WERI-Rb-1 (cell line): ENCODE measurements at regions not wholly inside any gene's neighbourhood (a gene's known extent, or its start where the extent isn't known, plus 50 kb on each side); places are given as distances from the start of the nearest gene placed in this dataset.

Experiments used
- DNase-seq: peaks from one replicate; pipeline ENCODE4 v3.0.0-alpha.2; 2020
- H3K27ac ChIP-seq: fragments of 250-450 bp; sonication (Bioruptor Pico); 2 replicates; pipeline ENCODE4 v1.5.1; 2020; ENCODE audit warnings: mild to moderate bottlenecking, moderate library complexity
- H3K27me3 ChIP-seq: fragments of 250-450 bp; sonication (Bioruptor Pico); 2 replicates; pipeline ENCODE4 v1.5.1; 2021; ENCODE audit warnings: mild to moderate bottlenecking, low read depth, moderate library complexity; ENCODE audit not compliant: insufficient read depth, severe bottlenecking
- H3K36me3 ChIP-seq: fragments of 250-450 bp; sonication (Bioruptor Pico); 2 replicates; pipeline ENCODE4 v1.5.1; 2020; ENCODE audit warnings: mild to moderate bottlenecking, moderate library complexity
- H3K4me3 ChIP-seq: 2 replicates; pipeline ENCODE4 v1.5.1; 2011; ENCODE audit warnings: low read depth, mild to moderate bottlenecking, control low read depth, low read length
- H3K9me3 ChIP-seq: fragments of 250-450 bp; sonication (Bioruptor Pico); 2 replicates; pipeline ENCODE4 v1.5.1; 2021; ENCODE audit warnings: mild to moderate bottlenecking, moderate library complexity; ENCODE audit not compliant: severe bottlenecking
- CTCF ChIP-seq: IDR thresholded peaks from 2 replicates; pipeline ENCODE4 v1.5.1; 2011; ENCODE audit warnings: low read depth, mild to moderate bottlenecking, control low read depth, inconsistent platforms, low read length

GRCh38 chr9:78150312-78150982 lies 85.4 kb upstream of the CEP78 start:
- H3K27me3 ChIP-seq, result no peaks in the 10 kb centered on the region
- H3K4me3 ChIP-seq, result no peak overlapping the region
- no peaks in the 10 kb centered on the region for H3K9me3 ChIP-seq
- DNase-seq, result no peak
- no peak overlapping the region for H3K27ac ChIP-seq
- no peaks in the 10 kb centered on the region for H3K36me3 ChIP-seq
- no peak for TF ChIP-seq CTCF

GRCh38 chr9:78149702-78150291 lies 86.1 kb upstream of the CEP78 start:
- H3K36me3 ChIP-seq, result no peaks in the 10 kb centered on the region
- H3K27ac ChIP-seq, result no peak overlapping the region
- H3K4me3 ChIP-seq, result no peak overlapping the region
- no peak for DNase-seq
- TF ChIP-seq CTCF, result no peak
- H3K27me3 ChIP-seq, result no peaks in the 10 kb centered on the region
- H3K9me3 ChIP-seq, result no peaks in the 10 kb centered on the region

- Histone ChIP-seq H3K36me3 (no peaks in the 10 kb centered on the region), H3K27me3 (no peaks in the 10 kb centered on the region), H3K9me3 (no peaks in the 10 kb centered on the region), H3K4me3 (no peak overlapping the region), H3K27ac (no peak overlapping the region)
- DNase-seq, result no peak
- TF ChIP-seq CTCF, result no peak
These were observed 89.6 kb upstream of the CEP78 start for GRCh38 chr9:78146241-78146640.

- Histone ChIP-seq H3K9me3 (no peaks in the 10 kb centered on the region), H3K4me3 (no peak overlapping the region), H3K27me3 (no peaks in the 10 kb centered on the region), H3K27ac (no peak overlapping the region), H3K36me3 (no peaks in the 10 kb centered on the region)
- no peak for DNase-seq
- TF ChIP-seq CTCF, result no peak
These were observed 91.1 kb upstream of the CEP78 start for GRCh38 chr9:78144663-78145377.

- TF ChIP-seq CTCF, result no peak
- Histone ChIP-seq H3K4me3 (no peak overlapping the region), H3K9me3 (no peaks in the 10 kb centered on the region), H3K27ac (no peak overlapping the region), H3K27me3 (no peaks in the 10 kb centered on the region), H3K36me3 (no peaks in the 10 kb centered on the region)
- no peak for DNase-seq
These were observed 91.9 kb upstream of the CEP78 start for GRCh38 chr9:78144008-78144381.
